ENCODE measurements at regions not wholly inside any gene's neighbourhood (a gene's known extent, or its start where the extent isn't known, plus 50 kb on each side); places are given as distances from the start of the nearest gene placed in this dataset.
A peak's percentile ranks its signal among the peaks of the same experiment; 100 is the strongest.
"Not testable (repeated sequence)": the region's sequence is repeated elsewhere in the genome, so short reads cannot be mapped to it uniquely, and the experiment has no call there.

DNA sequence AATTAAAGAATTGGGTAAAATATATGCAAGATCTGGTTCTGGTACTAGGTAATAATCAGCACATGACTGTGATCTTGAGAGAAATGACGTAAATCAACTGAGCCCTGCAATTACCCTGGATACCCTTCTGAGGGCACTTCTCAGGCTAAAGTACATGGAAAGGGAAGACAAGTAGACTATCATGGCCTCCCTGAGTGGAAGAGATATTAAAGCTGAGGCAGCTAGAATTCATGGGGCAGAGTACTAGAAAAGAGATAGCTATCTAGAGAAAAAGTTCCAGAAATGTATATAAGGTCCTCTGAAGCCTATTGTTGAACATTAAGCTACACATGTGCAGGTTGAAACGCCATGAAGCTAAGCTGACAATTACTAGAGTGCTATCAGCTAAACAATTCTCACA, 249.6 kb downstream of the NKX6-1 start:
- TF ChIP-seq POLR2A (IDR thresholded peaks at IDR 0.05) (no peak), EP300 (IDR thresholded peaks at IDR 0.05) (no peak)
- TF ChIP-seq, protein P1, sequence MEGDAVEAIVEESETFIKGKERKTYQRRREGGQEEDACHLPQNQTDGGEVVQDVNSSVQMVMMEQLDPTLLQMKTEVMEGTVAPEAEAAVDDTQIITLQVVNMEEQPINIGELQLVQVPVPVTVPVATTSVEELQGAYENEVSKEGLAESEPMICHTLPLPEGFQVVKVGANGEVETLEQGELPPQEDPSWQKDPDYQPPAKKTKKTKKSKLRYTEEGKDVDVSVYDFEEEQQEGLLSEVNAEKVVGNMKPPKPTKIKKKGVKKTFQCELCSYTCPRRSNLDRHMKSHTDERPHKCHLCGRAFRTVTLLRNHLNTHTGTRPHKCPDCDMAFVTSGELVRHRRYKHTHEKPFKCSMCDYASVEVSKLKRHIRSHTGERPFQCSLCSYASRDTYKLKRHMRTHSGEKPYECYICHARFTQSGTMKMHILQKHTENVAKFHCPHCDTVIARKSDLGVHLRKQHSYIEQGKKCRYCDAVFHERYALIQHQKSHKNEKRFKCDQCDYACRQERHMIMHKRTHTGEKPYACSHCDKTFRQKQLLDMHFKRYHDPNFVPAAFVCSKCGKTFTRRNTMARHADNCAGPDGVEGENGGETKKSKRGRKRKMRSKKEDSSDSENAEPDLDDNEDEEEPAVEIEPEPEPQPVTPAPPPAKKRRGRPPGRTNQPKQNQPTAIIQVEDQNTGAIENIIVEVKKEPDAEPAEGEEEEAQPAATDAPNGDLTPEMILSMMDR (IDR thresholded peaks at IDR 0.05) = no peak
- H3K27me3 ChIP-seq = no peaks in the 10 kb centered on the region
- H3K27ac ChIP-seq = no peak overlapping the region
- WGBS, 2 donors = 79 to 89% methylated on average over 2 of the region's 2 CpGs
- no peaks in the 10 kb centered on the region for H3K9me3 ChIP-seq
- DNase-seq (ENCODE audit: low spot score in 2 of 2) = no peak
- no peak overlapping the region for H3K4me3 ChIP-seq
- H3K36me3 ChIP-seq = no peaks in the 10 kb centered on the region
- H3K4me1 ChIP-seq = no peaks in the 10 kb centered on the region

DNA sequence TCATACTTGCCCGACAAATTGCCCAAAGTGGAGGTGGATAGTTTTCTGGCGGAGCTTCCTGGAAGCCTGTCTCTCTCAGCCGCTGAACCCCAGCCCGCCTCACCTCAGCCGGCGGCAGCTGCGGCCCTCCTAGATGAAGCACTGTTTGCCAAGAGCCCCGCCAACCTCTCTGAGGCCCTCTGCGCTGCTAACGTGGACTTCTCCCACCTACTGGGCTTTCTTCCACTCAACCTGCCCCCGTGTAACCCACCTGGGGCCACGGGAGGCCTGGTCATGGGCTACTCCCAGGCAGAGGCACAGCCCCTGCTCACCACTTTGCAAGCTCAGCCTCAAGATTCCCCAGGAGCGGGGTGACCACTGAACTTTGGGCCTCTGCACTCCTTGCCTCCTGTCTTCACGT, 254.1 kb downstream of the NKX6-1 start:
- not testable (repeated sequence) for H3K4me1 ChIP-seq; H3K27ac ChIP-seq; H3K27me3 ChIP-seq; H3K4me3 ChIP-seq; H3K36me3 ChIP-seq; H3K9me3 ChIP-seq; DNase-seq (ENCODE audit: low spot score in 2 of 2)
- 93% methylated on average over 14 of the region's 14 CpGs for WGBS, 2 donors

DNA sequence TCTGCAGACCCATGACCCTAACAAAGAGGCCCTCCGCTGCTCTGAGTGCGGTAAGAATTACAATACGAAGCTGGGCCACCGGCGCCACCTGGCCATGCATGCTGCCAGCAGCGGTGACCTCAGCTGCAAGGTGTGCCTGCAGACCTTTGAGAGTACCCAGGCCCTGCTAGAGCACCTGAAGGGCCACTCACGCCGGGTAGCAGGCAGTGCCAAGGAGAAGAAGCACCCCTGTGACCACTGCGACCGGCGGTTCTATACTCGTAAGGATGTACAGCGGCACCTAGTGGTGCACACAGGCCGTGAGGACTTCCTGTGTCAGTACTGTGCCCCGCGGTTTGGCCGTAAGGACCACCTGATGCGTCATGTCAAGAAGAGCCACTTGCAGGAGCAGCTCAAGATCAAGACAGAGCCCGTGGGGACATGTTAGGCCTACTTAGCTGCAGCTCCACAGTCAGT, 254.7 kb downstream of the NKX6-1 start:
- H3K9me3 ChIP-seq; H3K36me3 ChIP-seq; H3K27me3 ChIP-seq; H3K4me1 ChIP-seq; DNase-seq (ENCODE audit: low spot score in 2 of 2); H3K27ac ChIP-seq; H3K4me3 ChIP-seq: not testable (repeated sequence)
- WGBS, 2 donors = 96 to 97% methylated on average over 18 to 19 of the region's 19 CpGs

DNA sequence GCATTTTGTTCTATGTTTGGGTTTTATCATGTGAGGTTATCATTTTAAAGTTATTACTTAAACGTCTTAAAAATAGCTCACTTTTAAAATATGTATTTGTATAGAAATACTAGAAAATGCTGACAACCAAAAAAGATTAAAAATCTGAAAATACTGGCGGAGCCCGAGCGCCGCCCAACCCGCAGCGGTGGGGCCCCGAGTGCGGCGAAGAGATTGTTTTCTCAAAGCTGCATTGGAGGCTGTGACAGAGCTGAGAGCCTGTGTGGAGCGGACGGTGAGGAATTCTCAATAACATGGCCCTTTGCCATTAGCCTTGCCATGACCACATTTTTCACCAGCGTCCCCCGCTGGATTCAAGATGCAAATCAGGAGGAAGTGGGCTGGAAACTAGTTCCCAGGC, 255.4 kb downstream of the NKX6-1 start:
- Histone ChIP-seq H3K4me3 (no peak overlapping the region), H3K27me3 (no peaks in the 10 kb centered on the region), H3K9me3 (no peaks in the 10 kb centered on the region), H3K4me1 (no peaks in the 10 kb centered on the region), H3K27ac (no peak overlapping the region), H3K36me3 (no peaks in the 10 kb centered on the region)
- WGBS, 2 donors = 91 to 93% methylated on average over 14 of the region's 14 CpGs
- DNase-seq (ENCODE audit: low spot score in 2 of 2) = no peak
- TF ChIP-seq EP300 (IDR thresholded peaks at IDR 0.05) (no peak), POLR2A (IDR thresholded peaks at IDR 0.05) (no peak)
- TF ChIP-seq, protein P1 (IDR thresholded peaks at IDR 0.05) = no peak

DNA sequence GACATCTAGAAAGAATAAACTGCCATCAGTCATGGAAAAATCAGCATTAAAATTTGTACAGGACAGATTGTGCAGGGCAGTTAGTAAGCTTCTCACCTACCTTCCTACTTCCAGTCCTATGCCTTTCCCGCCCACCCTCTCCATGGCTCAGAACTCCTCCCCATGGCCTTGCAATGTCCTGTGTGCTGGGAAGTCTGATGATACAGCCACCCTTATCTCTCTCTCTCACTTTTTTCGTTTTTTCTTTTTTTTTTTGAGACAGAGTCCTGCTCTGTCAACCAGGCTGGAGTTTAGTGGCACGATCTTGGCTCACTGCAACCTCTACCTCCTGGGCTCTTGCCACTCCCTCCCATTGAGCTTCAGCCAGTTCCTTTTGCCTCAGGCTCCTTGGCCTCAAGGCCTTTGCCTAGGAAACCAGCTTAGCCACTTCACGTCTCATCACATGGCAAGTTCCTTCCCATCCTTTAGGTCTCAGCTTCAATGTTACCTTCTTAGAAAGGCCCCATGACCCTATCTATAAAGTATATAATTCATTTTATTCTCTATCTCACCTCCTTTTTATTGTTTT, 259.7 kb downstream of the NKX6-1 start:
- Histone ChIP-seq H3K36me3 (no peaks in the 10 kb centered on the region), H3K27ac (no peak overlapping the region), H3K27me3 (no peaks in the 10 kb centered on the region), H3K9me3 (peaks cover 0 to 3% (median 0%) of the 10 kb centered on the region in 4 donors), H3K4me3 (no peak overlapping the region), H3K4me1 (no peaks in the 10 kb centered on the region)
- 74 to 76% methylated on average over 4 of the region's 4 CpGs for WGBS, 2 donors
- no peak for DNase-seq (ENCODE audit: low spot score in 2 of 2)
- TF ChIP-seq, protein P1 (IDR thresholded peaks at IDR 0.05) = no peak
- TF ChIP-seq EP300 (IDR thresholded peaks at IDR 0.05) (no peak), POLR2A (IDR thresholded peaks at IDR 0.05) (no peak)

DNA sequence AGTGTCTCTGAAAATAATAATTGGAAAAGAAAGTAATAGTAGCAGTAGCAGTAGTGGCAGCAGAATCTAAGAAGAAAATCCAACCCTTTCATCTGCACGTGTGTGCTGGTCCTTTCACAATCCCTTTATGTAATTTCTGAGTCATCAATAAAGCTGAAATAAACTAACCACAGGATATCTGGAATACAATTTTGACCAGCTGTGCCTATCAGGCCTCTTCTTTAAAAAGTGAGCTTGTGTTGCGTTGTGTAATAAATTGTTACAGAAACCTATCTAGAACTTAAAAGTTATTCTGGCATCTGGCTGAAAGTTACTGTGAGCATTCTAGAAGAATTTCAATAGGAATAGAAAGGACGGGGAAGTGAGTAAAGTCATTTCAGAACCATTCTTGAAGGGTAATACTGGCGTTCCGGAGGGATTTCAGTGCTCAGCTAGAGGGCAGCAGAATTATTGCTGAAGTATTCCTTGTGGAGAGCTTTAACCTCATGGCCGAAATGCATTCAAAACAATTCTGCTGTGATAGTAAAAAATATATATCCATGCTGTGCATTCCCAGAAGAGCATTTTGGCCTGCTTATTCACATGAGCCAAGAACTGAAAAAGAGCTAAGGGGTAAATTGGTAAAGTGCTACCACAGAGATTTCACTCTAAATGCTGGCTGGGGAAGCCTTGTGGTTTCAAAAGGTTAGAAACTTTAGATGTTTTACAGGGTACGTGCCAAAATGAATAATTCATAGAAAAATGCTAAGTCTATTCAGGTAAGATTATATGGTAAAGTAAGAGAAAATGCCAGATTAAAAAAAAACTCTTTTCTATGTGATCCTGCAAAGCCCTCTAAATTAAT, 260.6 kb downstream of the NKX6-1 start:
- WGBS, 2 donors = 36 to 44% methylated on average over 7 of the region's 7 CpGs
- H3K27ac ChIP-seq = no peak overlapping the region
- H3K36me3 ChIP-seq = no peaks in the 10 kb centered on the region
- H3K27me3 ChIP-seq = no peaks in the 10 kb centered on the region
- peaks cover 0 to 3% (median 0%) of the 10 kb centered on the region in 4 donors for H3K9me3 ChIP-seq
- no peak for DNase-seq (ENCODE audit: low spot score in 2 of 2)
- TF ChIP-seq, protein P1 (IDR thresholded peaks at IDR 0.05) = peak in 1 of 5 experiments; percentile 8
- no peak for TF ChIP-seq POLR2A (IDR thresholded peaks at IDR 0.05)
- no peak overlapping the region for H3K4me3 ChIP-seq
- H3K4me1 ChIP-seq = no peaks in the 10 kb centered on the region

Data from tibial nerve (tissue), 4 donors.